Stimulated activated CD4-positive, alpha-beta T cell treated with anti-CD3 and anti-CD28 coated beads, Interleukin-2, amount 100 ng/mL, for 48 hours (primary cell): ENCODE measurements at regions not wholly inside any gene's neighbourhood (a gene's known extent, or its start where the extent isn't known, plus 50 kb on each side); places are given as distances from the start of the nearest gene placed in this dataset.

Source experiments
- DNase-seq, 2 donors: peaks; one replicate each; pipeline ENCODE4 v3.0.0-alpha.2; 2020

DNA sequence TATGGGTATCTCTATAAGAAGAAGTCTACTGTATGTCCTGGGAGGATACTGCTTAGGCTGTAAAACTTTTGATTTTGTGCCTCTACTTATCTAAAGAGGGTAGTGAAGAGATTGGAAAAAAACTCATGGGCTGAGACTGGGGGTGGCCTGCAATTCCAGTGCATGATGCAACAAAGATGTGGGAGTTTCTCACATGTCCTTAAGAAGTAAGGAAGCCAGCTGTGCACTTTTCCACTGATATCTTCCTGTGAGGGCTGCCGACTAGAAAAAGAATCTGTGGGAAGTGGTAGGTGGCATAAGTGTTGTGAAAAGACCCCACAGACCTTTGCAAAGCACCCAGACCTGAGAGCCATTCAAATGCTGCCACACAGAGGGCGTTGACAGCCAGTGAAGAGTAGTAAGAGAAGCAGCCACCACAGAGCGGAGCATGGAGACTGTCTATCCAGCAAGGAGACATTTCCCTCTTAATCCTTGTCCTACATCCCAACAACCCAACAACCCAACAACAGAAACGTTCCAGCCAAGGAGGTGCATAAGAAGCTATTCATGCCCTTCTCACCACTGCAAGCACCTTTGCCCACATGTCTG lies 65.1 kb downstream of the PFDN4 start:
- DNase-seq = no peak

DNA sequence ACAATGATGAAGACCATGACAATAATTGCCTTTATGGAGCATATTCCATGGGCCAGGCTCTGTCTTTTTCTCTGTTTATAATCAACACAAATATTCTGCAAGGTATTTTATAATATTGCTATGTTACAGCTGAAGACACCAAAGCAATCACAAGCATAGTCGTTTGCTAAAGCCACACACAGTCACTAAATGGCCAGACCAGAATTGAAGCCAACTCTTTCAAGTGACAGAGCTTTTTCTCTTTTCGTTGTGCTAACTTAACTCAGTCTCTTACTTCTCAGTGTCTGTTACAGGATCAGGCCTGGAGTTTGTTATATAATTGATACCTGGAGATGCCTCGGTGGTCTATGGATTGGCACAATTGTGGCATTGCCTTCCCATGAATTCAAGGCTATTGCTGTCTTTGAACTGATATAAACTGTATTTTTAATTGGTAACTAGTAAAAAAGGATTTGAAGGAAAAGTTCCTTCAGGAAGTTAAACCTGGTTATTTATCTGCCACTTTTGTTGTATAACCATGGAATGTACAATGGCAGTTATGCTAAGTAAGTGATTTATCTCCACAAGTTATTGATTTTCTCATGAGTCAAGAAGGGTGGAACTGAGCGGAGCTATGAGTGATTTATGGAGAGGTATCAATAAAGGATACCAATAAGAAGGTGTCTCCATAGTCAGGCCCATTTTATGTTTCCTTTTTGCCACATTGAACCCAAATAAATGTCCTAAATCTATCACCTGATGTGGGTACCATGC lies 67.6 kb downstream of the PFDN4 start:
- DNase-seq = no peak

DNA sequence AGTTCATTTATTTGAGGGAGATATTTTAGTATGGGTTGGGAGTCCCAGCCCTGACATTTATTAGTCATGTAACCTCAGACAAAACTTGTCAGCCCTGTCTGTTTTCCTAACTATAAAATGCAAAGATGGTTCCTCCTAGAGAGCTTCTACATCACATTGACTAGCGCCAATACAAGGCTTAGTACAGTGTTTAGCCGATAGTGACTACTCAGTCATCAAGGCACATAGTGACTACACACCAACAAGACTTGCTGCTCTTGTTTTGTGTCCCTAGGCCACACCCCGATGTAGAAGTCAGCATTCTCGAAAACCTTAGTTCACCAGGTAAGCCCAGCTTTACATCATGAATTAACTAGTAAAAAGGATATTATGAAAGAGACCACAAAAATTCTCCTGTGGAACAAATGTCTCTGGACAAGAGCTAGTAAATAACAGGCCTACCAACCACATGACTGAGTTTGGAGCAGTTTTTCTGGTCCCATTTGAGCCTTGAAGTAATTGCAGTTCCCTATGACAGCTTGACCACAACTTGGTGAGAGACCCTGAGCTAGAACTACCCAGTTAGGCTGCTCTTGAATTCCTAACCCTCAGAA lies 68.8 kb downstream of the PFDN4 start:
- DNase-seq = no peak

DNA sequence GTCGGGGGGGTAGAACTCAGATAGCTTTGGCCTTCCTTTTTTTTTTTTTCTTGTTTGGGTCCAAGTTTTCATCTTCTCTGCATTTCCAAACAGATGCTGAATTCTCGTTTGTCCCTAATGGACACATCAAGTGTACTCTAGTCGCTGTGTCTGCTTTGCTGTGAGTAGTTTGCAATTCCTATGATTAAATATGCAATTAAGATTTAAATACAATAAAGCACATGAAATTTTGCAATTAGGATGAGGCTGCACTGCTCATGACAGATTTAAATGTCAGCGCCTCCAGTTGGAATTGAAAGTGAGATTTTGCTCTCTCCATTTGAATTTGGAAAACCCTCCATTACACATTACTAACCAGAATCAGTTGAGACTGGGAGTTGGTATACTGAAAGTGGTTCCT lies 70.4 kb downstream of the PFDN4 start:
- no peak for DNase-seq

DNA sequence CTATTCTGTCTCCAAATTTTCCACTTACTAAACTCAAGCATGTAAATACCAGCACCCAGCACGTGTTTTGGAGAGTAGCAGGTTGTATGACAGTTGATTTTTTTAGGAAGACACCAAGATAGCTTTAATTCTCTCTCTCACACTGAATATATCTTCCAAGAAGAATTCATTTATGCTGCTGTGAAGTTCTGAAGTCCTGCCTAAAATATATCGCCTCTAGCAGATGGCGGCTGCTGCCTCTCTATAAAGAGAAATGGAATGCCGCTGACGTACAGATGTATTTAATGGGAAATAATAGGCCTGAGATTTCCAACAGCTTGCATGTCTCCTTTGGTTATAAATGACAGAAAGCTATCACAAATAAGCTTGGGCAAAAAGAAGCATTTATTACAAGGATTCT lies 74.7 kb downstream of the PFDN4 start:
- DNase-seq = no peak

DNA sequence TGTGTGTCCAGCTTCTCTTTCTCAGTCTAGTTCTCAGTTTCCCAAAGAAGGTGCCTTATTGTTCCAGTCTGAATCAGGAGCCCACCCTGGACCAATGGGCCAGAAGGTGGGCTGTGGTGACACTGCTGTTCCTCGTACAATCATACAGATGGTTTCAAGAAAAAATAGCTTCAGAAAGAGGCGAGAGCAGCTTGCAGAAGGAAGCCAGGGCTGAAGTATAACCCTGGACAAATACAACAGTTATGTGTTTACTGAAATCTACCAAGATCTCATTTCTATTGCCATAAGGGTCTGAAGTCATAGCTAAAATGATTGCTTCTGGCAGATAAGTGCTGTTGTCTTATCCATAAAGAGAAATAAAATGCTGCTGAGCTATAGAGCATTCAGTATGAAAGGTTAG lies 75.4 kb downstream of the PFDN4 start:
- DNase-seq = no peak

DNA sequence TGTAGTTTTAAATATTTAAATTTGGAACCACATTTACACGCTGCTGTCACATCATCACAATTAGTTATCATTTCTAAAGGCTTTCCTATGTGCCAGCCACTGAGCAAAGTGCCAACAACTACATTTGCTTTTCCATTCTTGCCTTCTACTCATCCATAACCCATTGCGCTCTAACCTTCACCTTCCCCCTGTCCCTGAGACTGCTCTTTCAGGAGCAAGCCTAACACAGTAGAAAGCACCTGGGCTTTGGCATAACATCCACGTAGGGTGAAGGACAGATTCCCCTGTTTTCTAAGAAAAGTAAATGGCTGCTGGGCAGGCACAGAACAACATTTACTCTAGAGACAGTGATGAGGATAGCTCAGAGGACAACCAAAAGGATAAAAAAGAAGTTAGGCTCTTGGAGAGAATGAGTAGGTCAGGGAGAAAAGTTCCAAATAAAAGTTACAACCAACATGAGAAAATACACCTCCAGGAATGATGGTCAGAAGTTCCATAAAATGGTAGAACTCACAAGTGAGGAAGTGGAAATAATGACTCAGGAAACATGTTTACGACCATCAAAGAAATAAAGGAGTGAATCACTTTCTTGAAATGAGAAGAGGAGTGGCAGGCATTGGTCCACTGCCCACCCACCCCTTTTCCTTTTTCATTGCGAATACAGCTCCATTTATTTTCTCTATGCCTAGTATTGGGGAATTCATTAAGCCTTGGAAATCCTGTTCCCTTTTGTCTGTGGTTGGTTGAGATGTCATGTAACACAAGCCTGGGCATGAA lies 77.2 kb downstream of the PFDN4 start:
- DNase-seq = peak; percentile 15 to 23

DNA sequence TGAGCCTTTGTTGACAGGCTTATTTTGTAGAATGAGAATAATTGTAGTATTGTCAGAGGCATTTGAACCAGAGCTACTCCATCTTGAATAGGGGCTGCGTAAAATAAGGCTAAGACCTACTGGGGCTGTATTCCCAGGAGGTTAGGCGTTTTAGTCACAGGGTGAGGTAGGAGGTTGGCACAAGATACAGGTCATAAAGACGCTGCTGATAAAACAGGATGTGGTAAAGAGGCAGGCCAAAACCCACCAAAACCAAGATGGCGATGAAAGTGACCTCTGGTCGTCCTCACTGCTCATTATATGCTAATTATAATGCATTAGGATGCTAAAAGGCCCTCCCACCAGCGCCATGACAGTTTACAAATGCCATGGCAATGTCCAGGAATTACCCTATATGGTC lies 82.7 kb downstream of the PFDN4 start:
- no peak for DNase-seq

DNA sequence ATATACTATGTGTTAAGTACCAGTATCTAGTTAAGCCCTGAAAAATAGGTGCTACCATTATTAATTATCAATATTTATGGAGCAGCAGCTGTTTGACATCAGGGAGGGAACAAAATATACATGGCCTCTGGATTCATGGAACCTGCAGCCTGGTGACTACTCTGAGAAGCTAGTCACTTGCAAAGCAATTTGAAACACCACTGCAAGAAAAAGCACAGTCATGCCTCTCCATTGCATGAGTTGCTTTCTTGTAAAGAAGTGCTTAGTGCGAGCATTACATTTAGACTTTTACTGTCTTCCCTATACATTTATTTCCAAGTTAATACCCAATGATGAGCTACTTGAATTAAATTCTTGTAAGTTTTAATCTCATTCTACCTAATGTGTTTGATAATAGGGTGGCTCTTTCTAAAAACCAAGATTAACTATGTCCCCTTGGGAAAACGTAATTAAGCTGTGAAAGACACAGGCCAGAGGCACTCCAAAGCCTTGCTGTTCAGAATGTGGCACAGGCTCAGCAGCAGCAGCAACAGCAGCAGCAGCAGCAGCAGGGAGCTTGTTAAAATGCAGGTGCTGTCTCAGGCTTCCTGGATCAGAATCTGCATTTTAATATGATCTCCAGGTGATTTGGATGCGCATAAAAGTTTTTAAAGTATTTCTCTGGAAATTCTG lies 83.6 kb downstream of the PFDN4 start:
- no peak for DNase-seq

DNA sequence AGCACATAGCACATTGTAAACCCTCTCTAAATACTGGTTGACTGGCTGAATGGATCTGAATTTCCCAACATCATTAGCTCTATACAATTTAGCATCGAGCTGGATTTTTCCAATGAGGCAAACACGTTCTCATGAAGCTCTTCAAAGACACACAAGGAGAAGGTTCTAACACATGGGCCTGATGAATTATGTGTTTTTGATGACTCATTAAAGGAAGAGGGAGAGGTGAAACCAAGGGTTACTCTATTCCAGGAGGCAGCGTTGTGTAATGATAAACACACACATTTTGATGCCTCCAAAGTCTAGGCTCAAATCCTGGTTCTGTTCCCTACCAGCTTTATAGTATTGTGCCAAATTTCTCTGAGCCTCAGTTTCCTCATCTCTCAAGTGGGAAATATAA lies 84.3 kb downstream of the PFDN4 start:
- no peak for DNase-seq

DNA sequence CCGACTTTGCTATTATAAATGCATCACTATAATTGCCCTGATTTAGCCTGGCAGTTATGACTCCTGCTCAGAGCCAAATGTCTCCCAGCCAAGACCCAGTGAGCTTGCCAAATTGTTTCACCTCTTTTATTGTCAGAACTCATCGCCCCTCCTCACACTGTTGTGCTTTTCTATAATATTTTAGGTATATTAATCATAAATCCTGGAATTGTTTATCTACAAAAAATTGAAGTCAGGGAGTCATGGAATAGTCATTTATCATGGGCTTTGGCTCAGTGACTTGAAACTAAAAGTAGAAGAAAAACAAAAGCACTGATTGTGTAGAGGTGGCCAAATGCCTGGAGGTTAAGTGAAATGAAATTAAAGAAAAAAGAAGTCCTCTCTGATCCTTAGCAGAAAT lies 85.6 kb downstream of the PFDN4 start:
- DNase-seq = no peak

DNA sequence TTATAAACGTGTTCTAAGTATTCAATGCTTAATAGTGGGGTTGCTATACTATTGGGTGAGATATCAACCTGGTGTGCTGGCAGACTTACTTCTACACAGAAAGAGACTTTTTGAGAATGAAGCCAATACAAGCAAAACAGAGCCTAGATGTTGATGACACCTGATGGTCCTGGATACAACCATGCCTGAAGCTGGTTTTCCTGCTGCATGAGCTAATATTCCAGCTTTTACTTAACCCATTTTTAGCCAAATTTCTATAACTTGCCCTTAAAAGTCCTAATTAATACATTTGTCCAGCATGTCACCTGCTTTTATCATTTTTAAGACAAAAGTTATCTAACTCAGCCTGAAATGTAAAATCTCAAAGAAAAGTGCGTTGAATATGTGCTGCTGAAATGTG lies 86.2 kb downstream of the PFDN4 start:
- DNase-seq = no peak

DNA sequence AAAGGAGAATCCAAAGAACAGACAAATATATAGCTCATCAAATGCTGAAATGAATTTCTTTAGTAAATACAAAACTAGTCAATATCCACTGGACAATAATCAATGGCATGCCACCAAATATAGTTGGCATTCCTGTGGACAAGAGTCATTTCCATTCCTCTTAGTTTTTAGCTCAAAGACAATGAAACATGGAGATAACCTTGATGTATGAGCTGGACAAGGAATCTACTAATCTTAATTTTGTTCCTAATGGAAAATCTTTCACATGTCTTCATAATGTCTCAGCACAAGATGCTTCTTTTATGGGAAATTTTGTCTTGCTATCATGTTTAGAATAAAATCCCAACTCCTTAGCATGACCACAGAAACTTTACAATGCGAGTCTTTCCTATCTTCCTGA lies 87.8 kb downstream of the PFDN4 start:
- DNase-seq = no peak

DNA sequence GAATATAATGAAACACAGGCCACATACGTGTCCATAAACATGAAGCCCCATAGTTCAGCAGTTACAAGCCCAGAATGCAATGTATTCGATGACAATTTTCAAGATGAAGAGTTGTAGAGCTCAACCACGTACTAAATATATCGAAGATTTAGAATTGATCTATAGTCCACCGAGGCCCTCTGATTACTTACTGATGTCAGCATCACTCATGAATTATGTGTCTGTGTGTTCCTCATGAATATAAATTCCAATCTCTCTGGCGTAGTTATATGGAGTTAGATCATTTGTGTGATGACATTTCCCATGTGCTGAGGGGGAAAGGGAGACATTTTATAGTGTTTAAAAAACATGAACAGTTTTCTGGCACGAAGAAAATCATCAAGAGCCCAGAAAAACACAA lies 97.5 kb downstream of the PFDN4 start:
- DNase-seq = no peak

DNA sequence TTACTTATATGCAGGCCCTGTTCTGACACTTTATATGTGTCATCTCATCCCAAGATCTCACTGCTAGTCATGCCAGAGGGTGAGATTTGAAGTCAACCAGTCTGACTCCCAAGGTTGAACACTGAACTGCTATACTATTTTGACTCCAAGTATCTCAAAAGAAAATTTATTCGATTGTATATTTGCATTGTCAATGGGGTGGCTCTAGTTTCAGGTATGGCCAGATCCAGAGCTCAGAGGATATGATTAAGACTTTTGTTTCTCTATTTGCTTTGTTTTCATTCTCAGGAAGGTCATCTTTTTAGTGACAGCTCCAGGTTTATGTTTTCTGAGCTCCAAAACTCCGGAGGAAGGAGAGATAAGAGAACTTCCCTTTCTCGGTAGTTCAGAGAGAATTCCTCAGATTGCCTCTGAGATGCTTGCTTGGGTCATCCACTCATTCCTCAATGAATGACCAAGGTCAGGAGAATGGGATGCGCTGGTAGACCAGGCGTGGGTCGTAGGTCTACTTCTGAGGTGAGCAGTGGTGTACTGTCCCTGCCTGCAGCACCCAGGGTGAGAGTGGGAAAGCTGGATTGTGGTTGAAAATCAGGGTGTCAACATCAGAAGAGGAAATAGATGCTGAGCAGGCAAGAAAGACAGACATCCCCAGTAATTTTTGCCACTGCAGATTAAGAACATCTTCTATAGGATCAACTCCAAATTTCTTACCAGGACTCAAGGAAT lies 99.3 kb downstream of the PFDN4 start:
- DNase-seq = no peak

DNA sequence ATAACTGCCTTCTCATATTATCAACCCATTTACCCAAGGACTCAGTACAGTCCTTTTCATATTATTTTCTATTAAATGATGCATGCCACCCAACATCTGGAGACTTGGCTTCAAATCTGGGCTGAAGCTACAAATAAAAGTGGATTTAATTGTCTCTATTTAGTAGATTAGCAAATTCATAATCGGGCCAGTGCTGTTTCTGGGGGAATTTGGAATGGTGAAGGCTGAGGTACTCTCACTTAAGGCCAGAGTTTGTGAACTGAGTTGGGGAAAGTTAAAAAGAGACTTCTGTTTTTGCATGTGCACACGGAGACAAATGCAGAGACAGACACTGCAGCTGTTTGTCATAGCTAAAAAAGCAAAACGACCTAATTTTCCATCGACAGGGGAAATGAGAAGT lies 100.9 kb downstream of the PFDN4 start:
- DNase-seq = no peak

DNA sequence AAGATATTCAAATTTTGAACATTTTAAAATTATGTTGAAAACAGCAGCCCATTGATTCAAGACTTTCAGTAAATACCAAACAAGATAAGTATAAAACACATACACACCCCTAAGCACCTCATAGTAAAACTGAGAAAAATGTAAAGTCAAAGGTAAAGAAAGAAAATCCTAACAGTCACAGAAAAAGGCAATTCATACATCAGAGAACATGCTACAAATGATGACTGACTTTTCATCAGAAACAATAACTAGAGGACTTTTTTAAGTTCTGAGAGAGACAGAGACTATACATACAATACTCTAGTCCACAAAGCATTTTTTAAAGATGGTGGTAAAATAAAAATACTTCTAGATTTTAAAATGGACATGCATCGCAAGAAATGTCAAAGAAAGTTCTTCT lies 111.0 kb downstream of the PFDN4 start:
- DNase-seq = no peak

DNA sequence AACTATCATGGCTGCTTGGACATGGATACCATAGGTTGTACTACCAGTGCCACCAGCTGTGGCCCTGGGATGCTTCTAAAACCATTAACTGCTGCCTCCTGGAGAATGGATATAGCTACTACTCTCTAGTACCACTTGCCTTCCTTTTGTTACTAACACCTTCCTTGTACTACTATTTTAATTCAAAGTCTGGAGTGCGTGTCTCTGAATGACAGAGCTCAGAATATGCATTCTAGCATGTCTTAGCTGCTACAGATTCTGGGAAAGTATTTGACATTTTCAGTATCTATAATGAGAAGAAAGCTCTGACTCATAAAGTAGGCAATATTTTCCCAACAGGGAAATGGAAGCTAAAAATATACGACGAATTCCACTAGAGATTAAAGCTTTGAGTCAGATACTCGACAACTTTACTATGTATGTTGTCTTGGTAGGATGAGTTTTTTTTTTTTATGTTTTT lies 112.3 kb downstream of the PFDN4 start:
- DNase-seq = no peak

DNA sequence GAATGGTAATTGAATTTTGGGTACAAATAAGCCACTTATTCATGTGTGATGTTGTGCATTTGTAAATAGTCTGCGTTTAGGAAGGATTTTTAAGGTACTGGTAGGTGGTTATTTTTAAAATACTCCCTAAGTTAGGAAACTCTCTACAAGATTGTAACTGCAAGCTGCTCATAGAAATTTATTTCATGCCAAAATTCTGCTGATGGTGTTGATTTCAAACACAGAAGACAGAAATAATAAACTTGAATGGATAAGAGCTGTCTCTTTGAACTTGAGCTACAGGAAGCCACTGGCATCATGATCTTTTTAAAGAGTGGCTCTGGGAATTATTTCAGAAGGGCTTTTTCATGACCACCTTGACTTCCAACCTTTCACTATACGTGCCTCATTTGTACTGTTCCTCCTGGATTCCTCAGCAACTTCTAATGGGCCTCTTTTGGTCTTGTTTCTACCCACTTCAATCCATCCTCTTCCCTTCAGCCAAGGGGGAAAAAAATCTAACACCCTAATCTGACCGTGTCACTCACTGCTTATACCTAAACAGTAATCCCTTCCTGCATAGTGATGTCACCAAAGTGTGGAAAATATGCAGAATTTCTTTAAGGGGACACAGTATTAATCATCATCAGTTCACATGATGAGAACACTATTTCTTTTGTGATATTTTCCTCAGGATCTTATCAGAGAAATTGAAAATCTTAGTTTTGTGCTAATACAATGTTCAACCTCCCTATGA lies 113.6 kb downstream of the PFDN4 start:
- no peak for DNase-seq

DNA sequence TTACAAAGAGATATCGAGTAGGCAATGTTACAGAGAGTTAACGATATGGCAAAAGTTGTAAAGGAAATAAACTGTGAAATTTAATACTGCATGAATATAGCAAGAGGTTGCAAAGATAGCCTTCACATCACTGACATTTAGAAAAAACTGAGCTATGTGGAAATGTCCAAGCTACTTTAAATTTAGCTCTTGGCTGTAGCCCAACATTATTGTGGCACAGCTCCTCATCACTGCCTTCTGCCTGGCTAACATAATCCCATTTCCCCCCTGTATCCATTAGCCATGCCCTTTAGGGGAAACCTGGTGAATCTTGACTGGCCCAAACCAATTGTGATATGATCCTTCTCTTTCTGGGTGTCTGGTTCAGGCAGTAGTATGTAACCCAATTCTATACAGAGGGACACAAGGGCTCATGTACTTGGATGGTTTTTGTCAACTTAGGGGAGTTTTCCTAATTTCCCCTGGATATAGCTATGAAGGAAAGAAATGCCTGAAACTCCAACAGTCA lies 115.4 kb downstream of the PFDN4 start:
- no peak for DNase-seq

DNA sequence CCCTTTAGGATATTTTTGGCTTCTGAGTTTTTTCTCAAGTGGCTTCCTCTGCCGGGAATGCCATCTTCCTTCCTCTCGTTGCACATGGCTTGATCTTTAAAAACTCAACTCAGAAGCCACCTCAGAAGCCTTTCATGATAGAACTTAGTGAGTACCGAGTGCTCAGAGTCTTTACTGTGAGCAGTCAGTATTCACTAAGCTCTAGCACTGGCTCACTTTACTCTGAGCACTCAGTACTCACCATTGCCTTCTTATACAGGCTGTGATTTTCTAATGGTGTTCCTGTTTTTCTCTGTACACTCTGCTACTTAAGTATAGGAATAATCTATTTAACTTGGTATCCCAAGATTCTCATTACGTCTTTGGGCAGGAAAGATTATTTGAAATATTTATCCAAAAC lies 116.2 kb downstream of the PFDN4 start:
- no peak for DNase-seq
